ENCODE measurements at regions not wholly inside any gene's neighbourhood (a gene's known extent, or its start where the extent isn't known, plus 50 kb on each side); places are given as distances from the start of the nearest gene placed in this dataset.

GRCh38 chr5:44914221-44914620, 105.5 kb downstream of the MRPS30 start:
- no peaks in the 10 kb centered on the region for H3K27me3 ChIP-seq
- TF ChIP-seq POLR2AphosphoS5 (IDR thresholded peaks at IDR 0.05) (no peak), POLR2A (IDR thresholded peaks at IDR 0.05) (no peak), CTCF (IDR thresholded peaks at IDR 0.05) (no peak)
- H3K27ac ChIP-seq = no peak overlapping the region

GRCh38 chr5:44919560-44919959, 110.8 kb downstream of the MRPS30 start:
- Histone ChIP-seq H3K27ac (no peak overlapping the region), H3K4me1 (no peaks in the 10 kb centered on the region), H3K27me3 (no peaks in the 10 kb centered on the region), H3K4me3 (no peak overlapping the region), H3K36me3 (no peaks in the 10 kb centered on the region), H3K9me3 (no peaks in the 10 kb centered on the region)
- intact Hi-C loops (cut with DNase I; ENCODE audit: low total_unique reads) = no loop called here
- DNase-seq (ENCODE audit: low spot score in 2 of 2) = no peak
- TF ChIP-seq POLR2AphosphoS5 (IDR thresholded peaks at IDR 0.05) (no peak), POLR2A (IDR thresholded peaks at IDR 0.05) (no peak), CTCF (IDR thresholded peaks at IDR 0.05) (no peak)

More at GRCh38 chr5:44914221-44914620, 105.5 kb downstream of the MRPS30 start:
- H3K4me1 ChIP-seq = no peaks in the 10 kb centered on the region
- H3K4me3 ChIP-seq = no peak overlapping the region
- H3K9me3 ChIP-seq = no peaks in the 10 kb centered on the region
- no peaks in the 10 kb centered on the region for H3K36me3 ChIP-seq
- DNase-seq (ENCODE audit: low spot score in 2 of 2) = no peak
- intact Hi-C loops (cut with DNase I; ENCODE audit: low total_unique reads) = no loop called here

GRCh38 chr5:44927115-44927733, 118.5 kb downstream of the MRPS30 start:
- no peak overlapping the region for H3K4me3 ChIP-seq
- no peak for TF ChIP-seq POLR2AphosphoS5 (IDR thresholded peaks at IDR 0.05)
- no peak for TF ChIP-seq POLR2A (IDR thresholded peaks at IDR 0.05)
- TF ChIP-seq CTCF (IDR thresholded peaks at IDR 0.05) = no peak
- no peaks in the 10 kb centered on the region for H3K4me1 ChIP-seq
- no peak overlapping the region for H3K27ac ChIP-seq
- intact Hi-C loops (cut with DNase I; ENCODE audit: low total_unique reads) = no loop called here
- H3K36me3 ChIP-seq = no peaks in the 10 kb centered on the region
- no peak for DNase-seq (ENCODE audit: low spot score in 2 of 2)
- no peaks in the 10 kb centered on the region for H3K9me3 ChIP-seq
- no peaks in the 10 kb centered on the region for H3K27me3 ChIP-seq

- intact Hi-C loops (cut with DNase I; ENCODE audit: low total_unique reads) = no loop called here
- no peaks in the 10 kb centered on the region for H3K27me3 ChIP-seq
- no peaks in the 10 kb centered on the region for H3K4me1 ChIP-seq
- H3K4me3 ChIP-seq = no peak overlapping the region
- H3K36me3 ChIP-seq = no peaks in the 10 kb centered on the region
- no peak for DNase-seq (ENCODE audit: low spot score in 2 of 2)
- H3K27ac ChIP-seq = no peak overlapping the region
- peaks cover 0 to 8% of the 10 kb centered on the region in 2 donors for H3K9me3 ChIP-seq
- TF ChIP-seq CTCF (IDR thresholded peaks at IDR 0.05) = no peak
- no peak for TF ChIP-seq POLR2AphosphoS5 (IDR thresholded peaks at IDR 0.05)
- TF ChIP-seq POLR2A (IDR thresholded peaks at IDR 0.05) = no peak
Observed at GRCh38 chr5:44932922-44933585, 124.3 kb downstream of the MRPS30 start.

GRCh38 chr5:44933686-44934085, 124.9 kb downstream of the MRPS30 start:
- intact Hi-C loops (cut with DNase I; ENCODE audit: low total_unique reads) = no loop called here
- Histone ChIP-seq H3K36me3 (no peaks in the 10 kb centered on the region), H3K9me3 (peaks cover 0 to 8% of the 10 kb centered on the region in 2 donors), H3K4me3 (no peak overlapping the region), H3K27ac (no peak overlapping the region), H3K27me3 (no peaks in the 10 kb centered on the region), H3K4me1 (no peaks in the 10 kb centered on the region)
- TF ChIP-seq POLR2A (IDR thresholded peaks at IDR 0.05) (no peak), POLR2AphosphoS5 (IDR thresholded peaks at IDR 0.05) (no peak), CTCF (IDR thresholded peaks at IDR 0.05) (no peak)
- DNase-seq (ENCODE audit: low spot score in 2 of 2) = no peak

All from breast epithelium (tissue), 4 donors.